GM18858 (cell line): ENCODE measurements at regions not wholly inside any gene's neighbourhood (a gene's known extent, or its start where the extent isn't known, plus 50 kb on each side); places are given as distances from the start of the nearest gene placed in this dataset.

Experiments used
- ATAC-seq: cut with Tn5 transposase; IDR thresholded peaks from one replicate; pipeline ENCODE4 v1.9.1; 2021; ENCODE audit not compliant: unreplicated experiment

DNA sequence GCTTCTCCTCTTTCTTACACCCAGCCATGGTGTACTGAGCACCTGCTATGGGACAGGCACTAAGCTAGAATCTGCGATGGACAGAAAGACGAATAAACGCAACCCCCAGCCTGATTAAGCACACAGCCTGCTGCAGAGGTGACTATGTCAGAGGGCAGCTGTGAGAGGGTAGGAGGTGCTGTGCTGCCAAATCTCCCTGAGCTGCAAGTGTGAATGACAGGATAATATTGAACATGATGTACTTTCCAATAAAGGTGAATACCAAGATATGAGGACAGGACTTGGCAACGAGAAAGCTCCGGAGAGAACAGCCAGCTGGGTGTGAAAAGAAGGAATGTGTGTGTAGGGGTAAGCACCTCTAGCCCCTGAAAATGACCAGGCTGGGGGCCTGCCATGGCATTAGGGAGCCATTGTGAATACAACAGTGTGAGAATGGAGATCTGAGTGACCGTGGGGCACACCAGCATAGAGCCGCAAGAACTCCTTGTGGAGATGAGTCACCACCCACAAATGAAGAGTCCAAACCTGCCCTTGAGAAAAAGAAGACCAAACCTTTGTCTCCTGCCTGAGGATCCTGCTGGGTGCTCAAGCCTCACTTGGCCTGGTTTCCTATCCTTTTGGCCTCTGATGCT, 83.0 kb upstream of the ATF3 start:
- ATAC-seq = no peak

DNA sequence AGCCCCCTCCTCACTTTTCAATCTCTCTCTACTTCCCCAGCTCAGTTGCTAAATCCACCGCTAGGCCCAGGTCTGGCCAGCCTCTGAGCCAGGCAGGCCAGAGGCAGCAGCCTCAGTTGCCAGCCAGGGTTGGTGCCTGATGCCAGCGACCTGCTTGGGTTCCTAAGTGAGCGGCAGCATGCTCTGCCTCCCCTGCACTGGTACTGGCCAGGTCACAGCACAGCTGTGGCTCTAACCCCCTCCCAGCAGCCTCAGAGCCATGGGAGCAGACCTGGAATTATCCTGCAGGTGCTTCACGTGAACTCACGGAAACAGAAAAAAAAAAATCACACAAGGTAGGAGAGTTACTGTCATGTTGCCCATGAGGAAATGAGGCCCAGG, 82.5 kb upstream of the ATF3 start:
- ATAC-seq = no peak

DNA sequence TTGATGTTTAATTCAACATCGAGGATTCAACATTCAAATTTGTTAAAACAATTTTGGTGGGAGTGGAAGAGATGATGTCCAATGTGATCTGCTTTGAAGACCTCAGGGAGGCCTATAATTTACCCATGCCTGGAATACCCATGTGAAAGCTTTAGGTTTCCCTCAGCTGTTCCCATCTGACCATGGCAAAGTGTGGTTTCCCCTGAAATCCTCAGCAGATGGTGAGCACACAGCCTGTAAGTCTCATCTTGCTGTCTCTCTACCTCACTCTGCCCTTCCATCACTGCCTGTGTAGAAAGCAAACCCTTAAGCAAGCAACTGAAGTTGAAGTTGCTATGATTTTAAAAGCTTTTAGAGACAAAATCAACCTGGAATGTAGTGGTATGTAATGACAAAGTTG, 80.1 kb upstream of the ATF3 start:
- ATAC-seq = no peak

DNA sequence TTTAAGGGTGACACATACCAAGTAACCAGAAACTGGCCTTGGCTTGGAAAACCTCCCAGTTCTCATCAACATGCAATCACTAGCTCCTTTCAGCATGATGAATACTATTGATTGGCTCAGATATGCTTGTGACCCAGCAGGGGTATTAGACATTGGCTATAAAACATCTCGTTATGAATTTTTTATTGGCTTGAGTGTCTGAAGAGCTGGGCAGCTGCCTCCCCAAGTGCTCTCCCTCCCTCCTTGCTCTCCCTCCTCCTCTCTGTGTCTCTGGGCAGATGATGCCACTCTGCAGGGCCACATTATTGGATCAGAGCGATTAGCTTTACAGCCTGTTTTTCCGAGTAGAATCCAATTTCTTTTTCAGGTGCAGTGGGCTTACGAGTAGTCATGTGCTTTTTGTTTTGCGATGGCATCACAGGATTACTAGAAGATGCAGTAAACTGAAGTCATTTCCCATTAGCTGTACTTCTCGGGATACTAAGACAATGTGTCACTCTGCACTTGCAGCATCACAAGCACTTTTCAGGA, 79.3 kb upstream of the ATF3 start:
- no peak for ATAC-seq

DNA sequence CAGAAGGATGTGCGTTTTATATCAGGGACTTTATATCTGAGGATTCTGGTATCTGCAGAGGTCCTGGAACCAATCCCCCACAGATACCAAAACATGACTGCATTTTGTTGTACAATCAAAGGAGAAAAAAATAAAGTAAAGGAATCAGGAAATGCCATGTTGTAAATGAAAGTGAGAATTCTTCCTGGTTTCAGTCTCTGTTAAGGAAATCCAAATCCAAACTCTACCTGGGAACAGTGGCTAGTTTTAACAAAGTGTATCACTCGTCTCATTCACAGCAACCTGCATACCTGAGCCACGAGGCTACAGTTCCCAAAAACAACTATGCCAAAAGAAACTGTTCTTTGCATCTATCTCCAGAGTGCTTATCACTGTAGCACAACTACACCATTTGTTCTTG, 77.3 kb upstream of the ATF3 start:
- ATAC-seq = no peak

DNA sequence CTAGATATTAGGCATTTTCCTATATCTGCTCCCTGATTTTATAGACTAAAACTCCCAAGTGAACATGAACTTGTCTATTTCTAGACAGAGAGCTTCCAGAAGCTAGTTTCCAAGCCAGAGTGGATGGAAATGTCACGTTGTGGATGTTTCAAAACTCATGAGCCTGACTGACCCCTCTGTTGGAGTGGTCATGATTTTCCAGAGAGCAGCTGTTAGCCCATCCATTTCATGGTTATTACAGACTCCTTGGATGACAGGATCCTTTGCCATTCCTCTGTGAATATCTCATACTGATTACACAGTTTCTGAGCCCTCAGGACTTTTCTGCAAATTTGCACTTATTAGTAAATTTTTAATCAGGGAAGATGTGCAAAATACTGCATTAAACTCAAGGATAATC, 76.8 kb upstream of the ATF3 start:
- no peak for ATAC-seq

DNA sequence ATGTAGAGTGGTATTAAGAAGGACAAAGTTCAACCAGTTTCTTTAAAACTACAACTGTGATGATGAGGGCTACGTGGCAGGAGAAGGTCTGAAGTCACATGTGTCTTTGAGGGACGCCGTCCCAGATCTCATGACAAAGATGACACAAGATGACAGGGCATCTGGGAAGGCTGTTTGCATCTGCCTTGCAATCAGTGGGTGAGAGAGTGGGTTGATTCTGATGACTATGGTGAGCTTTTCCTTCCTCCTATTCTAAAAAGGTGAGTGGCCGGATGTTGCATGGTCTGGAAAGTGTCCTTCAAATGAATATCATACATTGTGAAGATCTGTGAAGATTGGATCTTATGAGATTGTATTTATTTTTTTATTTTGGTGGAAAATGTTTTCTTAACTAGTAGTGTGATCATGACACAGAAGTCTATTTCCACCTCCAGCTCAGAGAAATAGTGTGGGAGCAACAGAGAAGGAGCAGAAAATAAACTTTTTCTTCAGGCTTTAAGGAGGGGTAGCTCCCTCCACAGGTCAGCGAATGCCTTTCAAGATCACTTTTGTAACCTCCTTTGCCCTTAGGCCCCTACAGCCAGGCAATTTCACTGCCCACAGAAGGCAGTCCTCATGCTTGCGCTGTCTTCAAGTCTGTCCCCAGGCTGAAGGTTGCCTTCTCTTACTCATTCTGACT, 76.0 kb upstream of the ATF3 start:
- no peak for ATAC-seq

DNA sequence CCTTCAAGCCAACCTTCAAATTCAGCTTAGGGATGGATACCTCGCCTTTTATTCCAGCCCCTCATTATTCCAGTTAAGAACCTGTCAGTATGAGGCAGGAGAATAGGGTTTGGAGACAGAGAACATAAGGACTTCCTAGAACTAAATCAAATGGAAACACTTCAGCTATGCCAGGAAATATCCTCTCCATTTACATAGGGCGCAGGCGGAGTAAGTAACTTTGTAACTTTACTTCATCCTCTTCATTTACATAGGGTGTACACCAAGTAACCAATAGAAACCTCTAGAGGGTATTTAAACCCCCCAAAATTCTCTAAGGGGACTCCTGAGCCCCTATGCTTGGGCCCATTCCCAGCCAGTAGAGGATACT, 75.4 kb upstream of the ATF3 start:
- ATAC-seq = no peak

DNA sequence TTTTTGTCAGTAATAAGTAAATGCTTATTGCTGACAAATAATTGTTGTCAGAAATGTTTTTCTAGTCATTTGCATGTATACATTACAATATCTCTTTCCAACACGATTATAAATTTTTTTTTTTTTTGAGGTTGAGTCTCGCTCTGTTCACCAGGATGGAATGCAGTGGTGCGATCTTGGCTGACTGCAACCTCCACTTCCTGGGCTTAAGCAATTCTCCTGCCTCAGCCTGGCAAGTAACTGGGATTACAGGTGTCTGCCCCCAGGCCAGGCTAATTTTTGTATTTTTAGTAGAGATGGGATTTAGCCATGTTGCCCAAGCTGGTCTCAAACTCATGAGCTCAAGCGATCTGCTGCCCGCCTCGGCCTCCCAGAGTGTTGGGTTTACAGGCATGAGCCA, 72.0 kb upstream of the ATF3 start:
- no peak for ATAC-seq

DNA sequence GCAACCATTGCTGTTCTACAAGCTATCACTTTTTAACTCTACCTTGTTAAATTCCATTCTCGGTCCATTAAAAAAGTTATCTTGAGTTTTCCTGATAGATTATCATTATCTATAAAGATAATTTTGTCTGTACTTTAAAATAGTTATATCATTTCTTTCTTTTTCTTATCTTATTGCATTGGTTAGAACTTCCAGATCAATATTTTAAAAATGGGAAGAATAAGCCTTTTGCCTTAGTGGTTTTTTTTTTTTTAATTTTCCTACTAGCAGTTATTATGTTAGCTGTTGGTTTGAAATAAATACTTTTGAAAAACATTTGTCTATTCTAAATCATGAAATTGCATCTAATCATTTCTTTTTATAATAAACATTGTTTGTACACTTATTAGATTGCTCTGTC, 71.0 kb upstream of the ATF3 start:
- ATAC-seq = no peak

DNA sequence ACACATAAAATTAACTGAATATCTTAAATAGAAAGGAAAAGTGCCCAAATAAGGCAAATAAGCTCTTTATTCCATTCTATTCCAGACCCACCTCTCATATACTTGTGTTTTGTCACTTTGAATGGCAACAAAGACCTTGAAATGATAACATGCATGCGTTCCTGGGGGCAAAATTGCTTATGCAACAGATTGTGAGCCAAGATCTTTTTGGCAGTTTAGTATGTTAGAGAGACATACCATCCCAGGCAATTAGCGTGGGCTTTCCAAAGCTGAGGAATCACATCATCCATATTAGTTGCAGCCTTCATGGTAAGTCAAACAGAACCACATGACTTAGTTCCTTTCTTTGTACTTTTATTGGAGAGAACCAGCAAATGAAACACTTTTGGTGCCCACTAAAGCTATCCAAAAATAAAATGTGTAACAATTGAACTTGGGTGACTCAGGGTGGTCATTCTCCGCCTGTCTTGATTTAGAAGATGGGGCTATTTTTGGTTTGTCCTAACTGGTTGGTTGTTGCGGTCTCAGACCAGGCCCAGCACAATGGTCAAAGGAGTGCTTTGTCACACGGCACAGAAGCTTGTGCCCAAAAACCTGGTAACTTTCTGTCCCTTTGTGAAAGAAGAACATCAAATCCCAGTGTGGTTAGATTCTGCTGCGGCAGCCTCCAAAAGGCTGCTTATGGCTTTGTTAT, 68.7 kb upstream of the ATF3 start:
- ATAC-seq = no peak

DNA sequence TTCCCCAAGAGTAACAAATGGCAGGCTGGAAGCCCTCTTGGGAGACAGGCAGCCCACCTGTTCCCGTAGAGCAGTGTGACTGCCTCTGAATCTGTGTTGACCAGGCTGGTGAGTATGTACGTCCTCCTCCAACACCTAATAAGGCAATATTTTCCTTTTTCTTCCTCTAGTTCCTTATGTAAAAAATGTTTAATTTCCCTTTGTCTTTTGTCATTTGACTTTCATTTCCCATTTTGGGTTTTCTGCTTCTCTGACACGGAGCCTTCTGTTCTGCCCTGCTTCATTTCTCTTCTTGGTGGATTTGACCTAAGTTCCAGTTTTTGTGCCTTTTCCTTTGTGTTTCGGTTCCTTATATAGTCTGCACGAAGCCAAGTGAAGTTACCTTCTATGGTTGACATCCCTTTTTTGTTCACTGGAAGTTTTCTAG, 65.8 kb upstream of the ATF3 start:
- ATAC-seq = no peak

DNA sequence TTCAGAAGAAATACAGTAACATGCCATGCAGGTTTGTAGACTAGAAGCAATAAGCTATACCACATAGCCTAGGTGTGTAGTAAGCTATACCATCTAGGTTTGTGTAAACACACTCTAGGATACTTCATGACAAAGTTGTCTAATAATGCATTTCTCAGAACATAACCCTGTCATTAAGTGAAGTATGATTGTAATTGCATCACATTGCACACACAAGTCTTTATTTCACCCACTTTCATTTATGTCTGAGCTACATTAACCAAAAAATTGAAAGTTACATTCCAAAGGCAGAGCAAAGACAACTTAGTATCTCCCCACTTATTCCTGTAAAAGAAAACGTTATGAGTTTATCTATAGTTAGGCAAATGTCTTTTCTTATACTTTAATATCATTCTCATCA, 64.5 kb upstream of the ATF3 start:
- ATAC-seq = no peak

DNA sequence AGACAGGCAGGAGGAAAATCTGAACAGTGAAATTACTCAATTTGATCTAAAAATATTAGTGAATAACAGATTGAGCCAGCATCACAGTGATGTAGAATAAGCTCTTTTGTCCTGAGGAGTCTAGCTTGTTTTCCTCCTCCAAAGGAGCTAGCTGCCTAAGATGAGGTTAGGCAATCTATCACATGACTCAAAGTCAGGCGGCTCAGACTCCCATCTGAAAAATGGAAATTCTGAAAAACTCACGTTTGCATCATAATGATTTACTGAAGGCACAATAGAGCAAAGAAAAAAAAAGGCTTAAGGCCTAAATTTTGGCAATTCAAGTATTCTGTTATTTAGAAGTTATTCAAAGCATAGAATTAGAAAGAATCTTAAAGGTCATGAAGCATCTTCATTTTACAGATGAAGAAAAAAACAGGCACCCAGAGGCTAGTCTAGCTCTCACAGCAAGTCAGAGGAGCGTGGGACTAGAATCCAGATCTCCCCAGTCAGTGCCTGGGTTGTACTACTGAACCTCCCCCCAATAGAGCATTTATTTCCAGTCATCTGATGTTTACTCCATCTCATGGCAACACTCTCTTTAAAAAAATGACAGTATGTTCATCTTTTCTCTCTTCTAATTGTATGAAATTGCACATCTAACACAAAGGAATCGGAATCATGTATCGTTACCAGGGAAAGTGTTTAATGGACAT, 62.5 kb upstream of the ATF3 start:
- ATAC-seq = no peak

DNA sequence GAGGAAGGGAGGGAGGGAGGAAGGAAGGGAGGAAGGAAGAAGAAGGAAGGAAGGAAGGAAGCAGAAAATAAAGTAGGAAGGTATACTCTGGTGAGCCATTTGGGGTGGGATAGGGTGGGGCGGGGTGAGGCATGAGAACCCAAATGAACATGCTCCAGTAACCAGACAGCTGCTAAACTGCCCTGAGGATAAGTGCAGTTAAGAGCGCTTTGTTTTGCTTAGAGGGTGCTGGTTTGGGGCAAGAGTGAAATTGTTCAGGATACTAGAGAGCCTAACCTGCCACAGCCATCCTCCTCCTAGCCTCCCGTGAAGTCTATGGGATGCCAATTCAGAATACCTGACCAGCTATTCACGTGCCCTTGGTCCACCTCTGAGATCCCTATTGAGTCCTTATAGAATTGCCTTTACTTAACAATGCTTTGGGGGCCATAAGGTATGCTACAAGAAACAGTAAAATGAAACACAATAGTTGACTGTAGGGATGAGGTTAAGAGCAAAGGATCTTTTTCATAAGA, 59.0 kb upstream of the ATF3 start:
- ATAC-seq = no peak

DNA sequence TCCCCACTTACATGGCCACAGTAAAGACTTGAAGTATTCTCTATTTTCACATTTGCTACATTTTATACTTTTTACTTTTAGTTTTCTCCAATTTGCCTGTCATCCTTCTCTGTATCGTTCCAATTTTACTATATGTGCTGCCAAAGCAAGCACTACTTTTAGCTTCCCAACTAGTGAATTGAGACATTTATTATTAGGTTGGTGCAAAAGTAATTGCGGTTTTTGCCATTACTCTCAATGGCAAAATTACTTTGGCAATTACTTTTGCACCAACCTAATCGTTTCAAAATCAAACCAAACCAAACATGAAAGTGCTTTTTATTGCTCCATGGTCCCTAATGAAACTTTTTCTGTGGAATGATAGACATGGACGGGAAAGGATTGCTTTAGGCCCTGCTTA, 56.6 kb upstream of the ATF3 start:
- ATAC-seq = no peak

DNA sequence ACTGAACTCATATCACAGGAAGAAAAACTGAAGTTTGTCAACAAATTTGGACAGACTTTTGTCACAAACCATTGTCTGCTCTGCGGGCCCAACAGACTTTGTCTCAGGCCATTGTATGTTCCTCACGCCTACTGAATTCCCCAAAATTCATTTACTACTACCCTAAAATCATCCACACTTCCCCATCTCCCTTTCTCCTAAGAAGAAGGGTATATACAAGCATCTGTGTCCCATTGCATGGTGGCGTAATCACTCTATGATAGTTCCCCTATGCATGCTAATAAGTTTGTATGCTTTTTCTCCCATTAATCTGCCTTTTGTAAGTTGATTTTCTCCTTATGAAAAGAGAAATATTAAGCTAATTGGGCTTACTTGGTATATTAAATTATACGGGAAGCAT, 54.9 kb upstream of the ATF3 start:
- no peak for ATAC-seq

DNA sequence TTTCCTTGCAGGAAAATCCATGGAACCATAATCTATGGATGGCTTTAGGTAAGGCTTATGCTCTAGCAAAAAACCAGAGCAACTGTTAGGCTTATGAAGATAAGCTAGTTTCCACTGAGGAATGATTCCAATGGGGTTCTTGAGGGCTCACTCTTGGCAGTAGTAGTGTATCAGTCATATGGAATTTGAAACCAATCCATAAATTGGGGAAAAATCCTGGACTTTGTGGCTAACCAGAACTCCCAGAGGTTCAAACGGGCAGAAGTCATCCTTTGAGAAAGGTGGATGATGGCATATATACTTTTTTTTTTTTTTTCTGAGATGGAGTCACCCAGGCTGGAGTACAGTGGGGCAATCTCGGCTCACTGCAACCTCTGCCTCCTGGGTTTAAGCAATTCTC, 54.2 kb upstream of the ATF3 start:
- ATAC-seq = no peak

DNA sequence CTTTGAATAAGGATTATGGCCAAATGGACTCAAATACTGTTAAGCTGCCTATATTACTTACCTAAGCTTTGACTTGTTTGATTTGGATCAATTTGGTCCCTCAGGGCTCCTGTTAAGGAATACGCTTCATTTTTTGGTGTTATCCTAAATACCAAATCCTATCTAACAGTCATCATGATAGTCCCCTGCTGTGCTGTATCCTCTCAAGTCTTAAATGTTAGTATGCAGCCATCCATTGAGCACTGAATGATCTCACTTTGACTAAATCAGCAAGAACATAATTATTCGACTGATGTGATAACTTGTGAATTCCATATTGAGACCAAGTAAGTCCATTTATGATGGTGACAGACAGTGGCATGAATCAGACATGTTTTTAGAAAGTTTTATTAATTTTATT, 53.1 kb upstream of the ATF3 start:
- no peak for ATAC-seq

DNA sequence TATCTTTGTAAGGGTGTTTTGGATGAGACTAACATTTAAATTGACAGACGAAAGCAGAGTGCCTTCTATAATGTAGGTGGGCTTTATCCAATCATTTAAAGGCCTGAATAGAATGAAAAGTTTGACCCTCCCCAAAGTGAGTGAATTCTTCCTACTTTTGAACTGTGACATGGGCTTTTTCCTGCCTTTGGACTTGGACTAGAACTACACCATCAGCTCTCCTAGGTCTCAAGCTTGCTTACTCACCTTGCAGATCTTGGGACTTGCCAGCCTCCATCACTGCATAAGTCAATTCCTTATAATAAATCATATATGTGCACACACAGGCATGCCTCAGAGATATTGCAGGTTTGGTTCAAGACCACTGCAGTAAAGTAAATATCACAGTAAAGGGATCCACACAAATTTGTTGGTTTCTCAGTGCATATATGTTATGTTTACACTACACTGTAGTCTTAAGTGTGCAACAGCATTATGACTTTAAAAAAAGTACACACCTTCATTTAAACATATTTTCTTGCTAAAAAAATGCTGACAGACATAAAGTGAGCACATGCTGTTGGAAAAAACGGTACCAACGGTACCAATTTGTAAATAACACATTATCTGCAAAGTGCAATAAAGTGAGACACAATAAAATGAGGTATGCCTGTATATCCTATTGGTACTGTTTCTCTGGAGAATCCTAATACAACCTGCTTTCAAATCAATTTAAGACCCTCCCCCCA, 51.6 kb upstream of the ATF3 start:
- ATAC-seq = no peak
